ENCODE measurements at regions not wholly inside any gene's neighbourhood (a gene's known extent, or its start where the extent isn't known, plus 50 kb on each side); places are given as distances from the start of the nearest gene placed in this dataset.
"Not testable (repeated sequence)": the region's sequence is repeated elsewhere in the genome, so short reads cannot be mapped to it uniquely, and the experiment has no call there.

DNA sequence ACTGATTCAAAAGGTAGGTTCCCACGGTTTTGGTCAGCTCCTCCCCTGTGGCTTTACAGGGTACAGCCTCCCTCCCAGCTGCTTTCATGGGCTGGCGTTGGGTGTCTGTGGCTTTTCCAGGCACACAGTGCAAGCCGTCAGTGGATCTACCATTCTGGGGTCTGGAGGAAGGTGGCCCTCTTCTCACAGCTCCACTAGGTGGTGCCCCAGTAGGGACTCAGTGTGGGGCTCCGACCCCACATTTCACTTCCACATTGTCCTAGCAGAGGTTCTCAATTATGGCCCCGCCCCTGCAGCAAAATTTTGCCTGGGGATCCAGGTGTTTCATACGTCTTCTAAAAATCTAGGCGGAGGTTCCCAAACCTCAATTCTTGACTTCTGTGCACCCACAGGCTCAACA, 324.6 kb upstream of the PHF14 start:
- not testable (repeated sequence) for DNase-seq

DNA sequence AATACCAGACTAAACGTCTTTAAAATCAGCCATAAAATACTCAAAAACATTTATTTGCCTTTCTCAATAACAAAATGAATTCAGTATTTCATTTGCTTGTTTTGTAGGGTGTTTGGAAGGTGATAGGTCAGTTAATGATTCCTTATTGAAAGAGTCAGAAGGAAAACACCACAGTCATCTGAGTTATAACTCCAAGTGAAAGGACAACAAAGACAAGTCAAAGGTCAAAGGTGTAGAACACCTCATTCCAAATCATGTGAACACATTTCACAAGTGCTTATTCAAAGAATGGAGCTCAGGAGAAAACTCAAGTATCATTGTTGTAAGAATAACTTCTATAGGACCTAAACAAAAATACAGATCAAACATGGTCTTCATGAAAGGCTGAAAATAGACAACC, 318.6 kb upstream of the PHF14 start:
- DNase-seq = no peak

DNA sequence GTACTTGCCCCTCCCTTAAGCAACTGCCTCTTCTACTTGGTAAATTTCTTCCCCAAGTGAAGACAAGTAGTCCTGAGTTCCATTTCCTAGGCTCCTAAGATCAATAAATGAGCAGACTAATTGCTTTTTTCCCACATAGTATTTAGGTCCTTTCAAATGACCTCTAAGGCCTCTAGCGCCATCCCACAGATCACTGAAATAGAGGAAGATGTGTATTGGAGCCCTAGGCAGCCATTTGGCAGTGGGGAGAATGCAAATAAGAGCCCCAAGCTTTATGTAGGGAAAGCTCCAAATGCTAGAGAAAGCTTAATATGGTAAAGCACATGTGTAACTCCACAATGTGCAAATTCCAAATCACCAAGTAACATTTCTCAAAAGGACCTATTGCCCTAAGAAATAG, 316.5 kb upstream of the PHF14 start:
- DNase-seq = no peak

DNA sequence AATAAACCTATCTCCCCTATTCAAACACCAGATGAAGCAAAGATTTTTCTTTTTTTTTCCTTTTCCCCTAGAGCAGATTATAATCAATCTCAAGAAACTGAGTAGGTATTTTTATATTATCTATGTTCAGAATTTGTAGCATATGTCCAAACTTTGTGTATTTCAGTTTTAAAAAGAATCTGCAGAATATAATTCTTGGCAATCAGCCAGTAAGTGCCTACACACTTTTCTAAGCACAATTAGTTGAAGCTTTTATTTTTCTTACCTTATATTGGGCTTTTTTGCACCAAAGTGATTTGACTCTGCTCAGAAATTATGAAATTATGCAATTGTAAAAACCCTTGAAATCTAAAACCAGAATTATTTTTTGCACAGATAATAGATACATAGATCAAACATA, 315.8 kb upstream of the PHF14 start:
- DNase-seq = no peak

DNA sequence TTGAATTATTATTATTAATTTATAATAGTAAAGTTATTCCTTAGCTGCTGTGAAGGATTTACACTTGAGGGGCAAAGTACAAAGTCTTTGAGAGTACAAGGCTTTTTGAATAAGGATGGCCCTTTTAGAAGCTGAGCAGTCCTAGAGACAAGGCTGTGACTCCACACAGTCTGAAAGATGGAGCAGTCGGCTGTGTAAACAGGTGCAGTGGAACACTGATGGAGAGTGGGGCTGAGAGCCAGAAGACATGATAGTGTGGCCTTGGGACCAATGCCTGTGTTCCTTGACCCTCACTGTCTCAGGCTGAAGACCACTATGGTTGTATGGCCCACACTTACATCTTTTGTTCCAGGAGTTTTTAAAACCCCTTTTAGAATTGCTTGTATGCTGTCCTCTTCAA, 311.2 kb upstream of the PHF14 start:
- DNase-seq = no peak

DNA sequence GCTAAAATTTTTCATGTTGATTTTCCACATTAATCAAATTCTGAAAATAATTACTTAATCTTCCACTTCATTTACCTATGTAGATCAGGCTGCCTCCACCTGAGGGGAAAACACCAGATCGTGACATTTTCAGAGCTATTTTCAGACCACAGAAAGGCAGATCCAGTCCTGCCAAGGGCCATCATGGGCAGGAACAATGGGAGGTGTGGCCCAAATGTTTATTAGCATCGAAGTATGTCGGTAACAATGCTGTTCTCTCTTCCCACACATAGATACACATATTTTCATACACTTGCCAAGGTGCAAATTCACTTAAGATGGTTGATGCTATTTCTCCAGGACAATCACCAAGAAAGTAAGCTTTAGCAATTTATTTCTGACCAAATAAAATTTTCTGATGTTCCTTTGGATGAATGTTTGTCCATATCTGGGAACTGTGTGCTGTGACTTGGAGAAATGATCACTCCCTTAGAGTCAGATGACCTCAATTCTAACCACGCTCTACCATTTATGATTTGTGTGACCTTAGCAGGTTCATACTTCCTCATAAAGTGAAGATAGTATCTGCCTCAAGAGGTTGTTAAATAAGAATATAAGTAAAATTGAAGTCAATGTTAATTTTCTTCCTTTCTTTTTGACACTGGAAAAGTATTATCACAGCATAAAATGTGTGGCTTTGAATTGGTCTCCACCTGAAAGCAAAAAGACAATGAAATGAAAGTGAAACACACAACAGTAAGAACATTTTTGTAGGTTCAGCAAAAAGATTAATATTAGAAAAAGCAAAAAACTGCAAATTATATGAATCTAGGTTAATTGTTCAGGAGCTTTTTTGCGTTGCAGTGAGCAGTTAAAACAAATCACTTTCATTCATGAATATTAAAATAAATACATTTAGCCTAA, 310.4 kb upstream of the PHF14 start:
- DNase-seq = no peak

DNA sequence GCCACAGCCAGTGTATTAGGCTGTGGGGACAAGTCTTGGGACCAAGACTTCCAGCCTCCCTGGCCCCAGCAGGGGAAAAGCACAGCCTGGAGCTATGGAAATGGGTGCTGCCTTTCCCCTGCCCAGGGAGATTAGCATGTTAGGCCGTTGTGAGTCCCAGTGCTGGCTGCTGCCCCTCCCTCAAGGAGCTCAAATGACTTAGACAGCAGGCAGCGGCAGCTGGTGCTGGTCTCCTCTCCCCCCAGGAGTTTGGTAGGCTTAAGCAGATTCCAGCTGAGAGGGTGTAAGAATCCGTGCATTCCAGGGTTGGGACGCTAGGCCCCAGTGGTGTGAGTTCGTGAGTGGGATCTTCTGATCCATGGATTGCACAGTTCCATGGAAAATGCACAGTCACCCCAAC, 301.5 kb upstream of the PHF14 start:
- no peak for DNase-seq

DNA sequence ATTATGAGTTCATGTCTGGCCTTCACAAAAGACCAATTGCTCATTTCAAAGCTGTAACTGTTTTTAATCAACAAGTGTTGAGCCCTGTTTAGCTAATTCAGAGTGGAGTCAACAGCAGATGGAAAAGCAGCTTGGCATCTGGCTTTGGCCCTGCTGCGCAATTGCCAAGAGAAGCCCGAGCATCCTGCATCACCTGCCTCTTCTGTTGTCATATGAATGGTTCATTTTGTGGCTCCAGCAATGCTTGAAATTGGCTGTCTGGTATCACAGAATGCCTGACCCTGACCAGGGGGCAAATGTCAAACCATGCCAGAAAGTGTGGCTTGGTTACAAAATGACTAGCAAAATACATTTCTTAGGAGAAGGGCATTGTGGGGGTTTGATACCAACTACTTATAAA, 296.5 kb upstream of the PHF14 start:
- DNase-seq = no peak

DNA sequence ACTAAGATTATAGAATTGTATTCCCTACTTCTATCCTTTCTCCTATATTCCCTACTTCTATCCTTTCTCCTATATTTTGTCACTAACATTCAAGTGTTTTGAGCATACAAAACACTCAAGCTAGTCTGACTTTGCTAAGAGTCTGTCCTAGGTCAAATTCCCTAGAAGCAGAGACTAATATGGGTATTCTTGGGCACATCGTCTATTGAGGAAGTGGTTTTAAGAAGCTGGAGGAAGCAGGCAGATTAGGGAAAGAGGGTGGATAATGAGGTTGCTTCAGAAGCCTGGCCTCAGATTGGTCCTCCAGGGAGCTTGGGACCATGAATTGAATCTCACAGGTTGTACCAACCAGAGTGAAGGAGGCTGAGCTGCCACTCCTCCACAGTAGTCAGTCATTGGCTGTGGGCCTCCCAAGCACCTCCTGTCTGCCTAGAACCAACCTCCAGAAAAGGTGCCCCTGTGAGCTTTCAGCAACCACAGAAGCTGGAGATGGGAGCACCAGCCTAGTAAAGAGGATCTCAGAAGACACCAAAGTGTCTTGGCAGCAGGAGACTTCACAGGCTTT, 295.9 kb upstream of the PHF14 start:
- DNase-seq = no peak

DNA sequence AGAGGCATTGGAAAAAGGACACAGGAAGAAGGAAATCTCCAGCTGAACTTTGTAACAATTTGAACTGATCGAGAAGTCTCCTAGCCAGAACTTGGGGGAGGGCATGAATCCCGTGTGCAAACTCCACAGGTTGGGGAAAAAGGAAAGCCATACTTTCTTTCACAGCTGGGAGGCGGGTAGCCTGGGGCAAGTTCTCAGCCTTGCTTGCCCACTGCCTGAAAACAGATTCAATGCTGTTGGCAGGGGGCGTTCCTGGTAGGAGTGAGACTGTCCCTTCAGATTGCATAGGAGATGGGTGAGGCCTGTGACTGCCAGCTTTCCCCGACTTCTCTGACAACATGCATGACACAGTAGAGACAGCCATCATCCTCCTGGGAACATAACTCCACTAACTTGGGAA, 289.1 kb upstream of the PHF14 start:
- DNase-seq = no peak

DNA sequence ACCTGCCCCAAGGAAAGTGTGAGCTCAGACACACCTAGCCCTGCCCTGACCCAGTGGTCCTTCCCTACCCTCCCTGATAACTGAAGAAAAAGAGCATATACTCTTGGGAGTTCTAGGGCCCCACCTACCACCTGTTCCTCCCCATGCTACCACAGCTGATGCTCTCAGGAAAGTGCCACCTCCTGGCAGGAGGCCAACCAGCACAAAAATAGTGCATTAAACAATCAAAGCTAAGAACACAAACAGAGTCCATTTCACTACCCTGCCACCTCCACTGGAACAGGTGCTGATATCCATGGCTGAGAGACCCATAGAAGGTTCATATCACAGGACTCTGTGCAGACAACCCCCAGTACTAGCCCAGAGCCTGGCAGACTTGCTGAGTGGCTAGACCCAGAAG, 288.6 kb upstream of the PHF14 start:
- DNase-seq = no peak

DNA sequence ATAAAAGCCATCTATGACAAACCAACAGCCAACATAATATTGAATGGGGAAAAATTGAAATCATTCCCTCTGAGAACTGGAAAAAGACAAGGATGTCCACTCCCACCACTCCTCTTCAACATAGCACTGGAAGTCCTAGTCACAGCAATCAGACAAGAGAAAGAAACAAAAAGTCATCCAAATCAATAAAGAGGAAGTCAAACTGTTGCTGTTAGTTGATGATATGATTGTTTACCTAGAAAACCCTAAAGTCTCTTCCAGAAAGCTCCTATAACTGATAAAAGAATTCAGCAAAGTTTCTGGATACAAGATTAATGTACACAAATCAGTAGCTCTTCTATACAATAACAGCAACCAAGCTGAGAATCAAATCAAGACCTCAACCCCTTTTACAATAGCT, 285.1 kb upstream of the PHF14 start:
- DNase-seq = no peak

DNA sequence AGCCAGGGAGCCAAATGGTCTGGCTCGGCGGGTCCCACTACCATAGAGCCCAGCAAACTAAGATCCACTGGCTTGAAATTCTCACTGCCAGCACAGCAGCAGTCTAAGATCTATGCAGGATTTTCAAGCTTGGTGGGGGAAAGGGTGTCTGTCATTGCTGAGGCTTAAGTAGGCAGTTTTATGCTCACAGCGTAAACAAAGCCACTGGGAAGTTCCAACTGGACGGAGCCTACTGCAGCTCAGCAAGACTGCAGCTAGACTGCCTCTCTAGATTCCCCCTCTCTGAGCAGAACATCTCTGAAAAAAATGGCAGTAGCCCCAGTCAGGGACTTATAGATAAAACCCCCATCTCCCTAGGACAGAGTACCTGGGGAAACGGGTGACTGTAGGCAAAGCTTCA, 277.6 kb upstream of the PHF14 start:
- DNase-seq = no peak

DNA sequence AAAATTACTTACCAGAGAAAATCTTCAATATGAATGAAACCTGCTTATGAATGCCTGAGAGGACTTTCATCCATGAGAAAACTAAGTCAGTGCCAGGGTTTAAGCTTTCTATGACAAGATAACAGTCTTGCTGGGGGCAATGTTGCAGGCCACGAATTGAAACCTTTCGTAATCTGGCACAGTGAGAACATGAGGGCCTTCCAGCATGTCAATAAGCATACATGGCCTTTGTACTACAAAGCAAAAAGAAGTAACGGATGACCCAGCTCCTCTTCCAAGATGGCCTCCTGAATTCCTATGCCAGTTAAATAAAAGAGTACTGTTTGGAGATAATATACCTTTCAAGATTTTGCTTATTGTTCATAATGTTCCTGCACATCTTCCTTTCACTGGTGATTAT, 270.6 kb upstream of the PHF14 start:
- no peak for DNase-seq

DNA sequence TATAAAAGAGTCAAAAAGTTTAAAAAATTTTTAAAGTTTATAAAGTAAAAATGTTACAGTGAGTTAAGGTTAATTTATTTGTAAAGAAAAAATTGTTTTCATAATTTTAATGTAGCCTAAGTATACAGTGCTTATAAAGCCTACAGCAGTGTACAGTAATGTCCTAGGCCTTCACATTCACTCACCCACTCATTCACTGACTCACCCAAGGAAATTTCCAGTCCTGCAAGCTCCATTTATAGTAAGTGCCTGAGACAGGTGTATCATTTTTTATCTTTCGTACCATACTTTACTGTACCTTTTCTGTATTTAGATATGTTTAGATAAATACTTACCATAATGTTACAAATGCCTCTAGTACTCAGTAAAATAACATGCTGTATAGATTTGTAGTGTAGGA, 269.7 kb upstream of the PHF14 start:
- DNase-seq = no peak

DNA sequence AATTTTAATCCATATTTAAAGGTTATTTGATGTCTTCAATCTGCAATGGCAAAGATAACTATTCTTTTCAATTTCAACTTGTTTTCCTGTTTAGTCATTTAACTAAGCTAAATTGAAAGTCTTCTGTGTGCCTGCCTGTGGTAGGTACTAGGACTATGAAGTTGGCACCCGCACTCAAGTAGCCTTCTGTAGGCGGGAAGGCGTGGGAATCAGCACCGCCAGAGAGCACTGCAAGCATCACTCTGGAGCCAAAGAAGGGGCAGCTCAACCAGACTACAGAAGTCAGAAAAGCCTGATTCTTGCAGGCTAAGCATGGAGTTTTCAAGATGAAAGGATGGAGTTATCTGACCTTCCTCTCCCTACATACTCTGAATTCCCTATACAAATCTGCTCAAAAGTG, 269.0 kb upstream of the PHF14 start:
- DNase-seq = no peak

DNA sequence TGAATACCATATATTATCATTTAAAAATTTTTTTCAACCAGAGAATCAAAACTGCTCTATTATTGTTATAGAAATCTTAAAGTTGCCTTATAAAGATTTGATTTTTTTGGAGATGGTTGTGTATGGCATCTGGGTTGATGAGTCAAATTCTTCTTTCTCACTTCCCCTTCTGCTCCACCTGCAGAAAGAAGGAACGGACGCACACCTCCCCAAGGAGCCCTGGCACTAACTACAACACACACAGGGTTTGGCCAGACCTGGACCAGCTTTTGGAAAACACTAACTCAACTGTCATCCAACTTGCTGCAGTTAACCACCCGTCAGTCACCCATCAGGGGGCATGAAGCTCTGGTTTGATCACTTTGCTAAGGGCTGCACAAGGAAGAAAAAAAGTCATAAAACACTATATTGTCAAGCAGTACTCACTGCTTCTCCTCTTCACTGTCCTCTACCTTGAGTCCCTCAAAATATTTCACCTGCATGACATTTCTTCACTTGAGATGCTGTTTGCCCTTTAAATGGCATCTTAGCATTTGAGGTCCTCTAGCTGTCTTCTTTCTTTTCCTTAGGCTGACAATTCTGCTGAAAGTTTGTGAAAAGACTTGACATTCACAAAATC, 266.7 kb upstream of the PHF14 start:
- DNase-seq = no peak

DNA sequence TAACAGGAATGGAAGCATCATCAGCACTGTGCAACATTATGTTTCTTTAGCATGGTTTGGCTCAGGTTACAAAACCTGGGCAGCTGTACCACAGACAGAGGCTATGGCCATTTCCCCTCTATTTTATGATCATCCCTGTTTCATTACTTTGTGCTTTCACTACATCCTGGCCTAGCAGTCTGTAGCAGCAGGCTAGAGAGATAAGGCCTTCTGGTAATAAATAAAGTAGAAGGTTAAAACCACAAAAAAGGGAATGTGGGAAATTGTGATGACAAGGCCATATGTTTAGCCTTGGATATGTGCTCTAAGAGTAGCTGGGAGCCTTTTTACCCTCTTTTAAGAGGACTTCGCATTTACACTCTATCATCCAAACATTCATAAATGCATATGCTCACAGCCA, 266.2 kb upstream of the PHF14 start:
- peak; percentile 68 for DNase-seq

DNA sequence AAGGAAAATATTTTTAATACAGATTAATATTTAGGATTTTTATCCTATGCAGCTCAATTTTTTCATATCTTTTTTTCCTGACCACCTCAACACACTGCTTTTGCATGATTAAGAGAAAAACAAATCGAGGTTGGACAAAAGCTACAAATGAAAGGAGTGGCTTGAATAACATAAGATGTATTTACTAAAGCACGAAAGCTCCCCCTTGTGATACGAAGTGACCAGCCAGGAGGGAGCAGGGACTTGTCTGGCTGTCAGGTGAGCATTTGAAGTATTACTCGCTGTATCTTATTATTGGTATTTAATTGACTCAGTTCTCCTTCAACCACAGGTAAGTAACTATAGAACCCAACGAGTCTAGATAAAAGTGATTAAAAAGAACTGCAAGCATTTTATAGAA, 265.2 kb upstream of the PHF14 start:
- peak; percentile 44 for DNase-seq

DNA sequence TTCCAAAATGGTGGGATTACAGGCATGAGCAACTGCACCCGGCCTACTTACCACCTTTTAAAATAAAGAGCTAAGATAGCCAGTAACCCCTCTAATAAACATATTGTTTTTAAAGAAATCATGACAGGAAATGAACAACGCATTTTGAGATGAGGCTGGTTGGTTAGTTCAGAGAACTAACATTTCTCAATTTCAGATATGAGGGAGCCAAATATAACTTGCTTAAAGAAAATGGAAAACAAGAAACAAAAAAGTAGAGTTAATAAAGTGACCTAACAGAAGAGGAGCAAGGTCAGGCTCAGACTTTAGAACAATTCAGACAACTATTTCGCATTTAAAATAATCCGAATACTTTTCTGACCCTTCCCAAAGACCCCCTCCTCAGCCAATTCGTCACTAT, 254.9 kb upstream of the PHF14 start:
- DNase-seq = no peak

DNA sequence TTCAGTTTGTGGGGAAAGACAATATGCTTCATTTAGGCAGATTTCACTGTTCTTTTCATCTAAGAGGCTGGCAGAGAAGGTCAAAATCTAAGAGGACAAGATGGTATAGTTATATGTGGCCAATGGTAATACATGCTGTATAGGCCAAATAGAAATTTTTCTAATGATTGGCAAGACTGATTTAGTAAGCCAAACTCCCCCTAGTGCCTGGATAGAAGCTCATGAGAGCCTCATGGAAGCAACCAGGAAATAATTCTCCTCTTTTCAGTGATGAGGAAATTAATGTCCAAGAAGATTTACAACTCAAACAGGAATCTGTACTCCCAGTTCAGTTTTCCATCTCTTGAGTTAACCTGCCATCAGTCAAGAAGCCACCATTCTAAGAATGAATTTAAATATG, 253.6 kb upstream of the PHF14 start:
- DNase-seq = no peak

DNA sequence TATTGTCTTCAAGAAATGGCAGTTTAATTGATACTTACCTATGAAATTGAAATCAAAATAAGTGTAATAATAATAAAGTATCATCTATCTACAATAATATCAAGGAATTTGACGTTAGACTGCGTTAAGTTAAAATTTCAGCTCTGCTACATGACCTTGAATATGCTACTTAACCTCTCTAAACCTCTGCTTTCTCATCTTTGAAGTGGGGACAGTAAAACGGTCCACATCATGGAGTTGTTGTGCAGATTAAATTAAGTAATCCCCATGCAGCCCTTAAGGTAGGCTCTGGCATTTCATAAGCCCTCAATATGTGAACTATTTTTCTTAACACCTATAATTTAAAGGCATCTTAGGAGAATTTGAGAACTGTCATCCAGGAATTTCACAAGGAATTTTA, 252.4 kb upstream of the PHF14 start:
- DNase-seq = no peak

DNA sequence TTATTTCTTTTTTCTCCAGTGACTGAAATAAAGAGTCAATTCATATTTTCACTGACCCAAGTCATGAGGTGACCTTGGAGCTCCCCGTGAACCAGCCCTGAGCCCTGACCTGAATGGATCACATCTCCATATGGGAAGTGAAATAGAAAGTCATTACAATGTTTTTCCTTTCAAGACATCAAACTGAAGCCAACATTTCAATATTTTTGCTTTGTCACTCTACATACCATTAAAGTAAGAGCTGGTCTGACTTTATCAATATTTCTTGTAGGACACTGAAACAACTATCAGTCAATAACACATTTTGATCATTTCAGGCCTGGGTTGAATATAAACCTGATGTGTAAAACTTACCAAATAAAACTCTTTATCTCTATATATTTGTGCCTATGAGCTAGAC, 249.8 kb upstream of the PHF14 start:
- no peak for DNase-seq

DNA sequence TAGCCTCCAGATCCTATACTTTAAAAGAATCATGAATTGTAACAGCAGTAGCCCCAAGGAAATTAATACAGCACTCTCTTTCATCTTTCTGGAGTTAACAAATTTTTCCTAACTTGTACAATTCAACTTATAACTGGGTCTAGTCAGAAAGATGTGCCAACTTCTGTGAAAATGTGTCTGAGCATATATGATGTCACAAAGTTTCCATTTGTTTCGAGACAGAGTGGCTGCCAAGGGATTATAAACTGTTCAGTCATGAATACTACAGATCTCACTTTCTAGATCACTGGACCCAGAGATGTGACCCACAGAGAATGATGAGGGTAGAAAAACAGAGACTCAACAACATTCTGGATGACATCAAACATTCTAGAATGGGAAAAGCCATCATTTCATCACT, 249.2 kb upstream of the PHF14 start:
- DNase-seq = no peak

DNA sequence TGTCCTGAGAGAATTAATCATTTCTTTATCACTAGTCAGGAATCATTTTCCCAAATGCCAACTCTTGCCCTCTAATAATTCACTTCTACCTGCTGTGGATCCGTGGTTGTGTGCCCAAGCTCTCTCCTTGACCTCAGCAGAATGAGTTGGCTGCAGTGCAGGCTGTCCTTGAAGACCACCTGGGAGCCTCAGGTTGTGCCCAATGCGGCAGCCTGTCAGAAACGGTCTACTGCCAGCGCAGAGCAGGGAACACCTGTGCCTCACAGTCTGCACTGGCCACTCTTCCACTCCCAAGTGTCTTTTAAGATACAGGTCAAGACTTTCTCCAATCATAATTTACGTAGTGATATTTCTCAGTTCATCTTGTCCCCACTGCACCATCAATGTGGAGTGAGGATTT, 246.0 kb upstream of the PHF14 start:
- no peak for DNase-seq

Data from GDM1 (cell line).